Ishikawa (cell line): ENCODE measurements at regions not wholly inside any gene's neighbourhood (a gene's known extent, or its start where the extent isn't known, plus 50 kb on each side); places are given as distances from the start of the nearest gene placed in this dataset.

ENCODE experiments used
- CEBPB ChIP-seq: IDR thresholded peaks from 2 replicates; pipeline ENCODE4 v1.6.1; 2012
- CREB1 ChIP-seq: IDR thresholded peaks from 2 replicates; pipeline ENCODE4 v1.6.1; 2012; ENCODE audit warnings: low read depth
- EGR1 ChIP-seq: IDR thresholded peaks from 2 replicates; pipeline ENCODE4 v1.6.1; 2012
- EP300 ChIP-seq: IDR thresholded peaks from 2 replicates; pipeline ENCODE4 v1.6.1; 2012; ENCODE audit warnings: borderline replicate concordance
- FOXM1 ChIP-seq: IDR thresholded peaks from 2 replicates; pipeline ENCODE4 v1.6.1; 2012; ENCODE audit warnings: low read depth, borderline replicate concordance
- NFIC ChIP-seq: IDR thresholded peaks from 2 replicates; pipeline ENCODE4 v1.6.1; 2012
- RAD21 ChIP-seq: IDR thresholded peaks from 2 replicates; pipeline ENCODE4 v1.6.1; 2012; ENCODE audit warnings: low read depth
- TAF1 ChIP-seq: IDR thresholded peaks from 2 replicates; pipeline ENCODE4 v1.6.1; 2012; ENCODE audit warnings: low read depth, mild to moderate bottlenecking
- TCF12 ChIP-seq: IDR thresholded peaks from 2 replicates; pipeline ENCODE4 v1.6.1; 2012; ENCODE audit warnings: low read depth
- TEAD4 ChIP-seq: IDR thresholded peaks from 2 replicates; pipeline ENCODE4 v1.6.1; 2012
- YY1 ChIP-seq: IDR thresholded peaks from 2 replicates; pipeline ENCODE4 v1.6.1; 2012; ENCODE audit warnings: low read depth
- ZBTB7A ChIP-seq: IDR thresholded peaks from 2 replicates; pipeline ENCODE4 v1.6.1; 2012; ENCODE audit warnings: low read depth
- TF ChIP-seq, protein P1 (sequence below): IDR thresholded peaks from 2 replicates; pipeline ENCODE4 v1.6.1; 2012
- TF ChIP-seq, protein P2 (sequence below): IDR thresholded peaks from 2 replicates; pipeline ENCODE4 v1.6.1; 2012
- TF ChIP-seq, protein P3 (sequence below): IDR thresholded peaks from 2 replicates; pipeline ENCODE4 v1.6.1; 2012; ENCODE audit warnings: low read depth, mild to moderate bottlenecking

DNA sequence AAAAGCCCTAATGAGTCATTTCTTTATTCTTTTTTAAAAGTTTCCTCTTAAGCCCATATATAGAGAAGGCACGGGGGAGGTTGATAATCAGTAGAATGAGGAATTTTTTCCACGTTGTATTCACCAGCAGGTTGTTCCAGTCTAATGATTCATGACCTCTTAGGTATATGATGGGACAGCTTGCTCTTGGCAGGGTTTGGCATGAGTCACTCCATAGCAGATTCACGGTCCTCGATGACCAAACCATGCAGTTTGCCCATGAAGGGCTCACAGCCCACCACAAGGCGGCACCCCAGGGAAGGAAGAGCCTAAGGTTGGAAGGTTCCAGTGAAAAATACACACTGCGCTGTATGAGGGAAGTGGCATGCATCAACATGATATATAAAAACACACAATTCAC is 623.8 kb upstream of the DIPK2B start:
- TF ChIP-seq, protein P1, sequence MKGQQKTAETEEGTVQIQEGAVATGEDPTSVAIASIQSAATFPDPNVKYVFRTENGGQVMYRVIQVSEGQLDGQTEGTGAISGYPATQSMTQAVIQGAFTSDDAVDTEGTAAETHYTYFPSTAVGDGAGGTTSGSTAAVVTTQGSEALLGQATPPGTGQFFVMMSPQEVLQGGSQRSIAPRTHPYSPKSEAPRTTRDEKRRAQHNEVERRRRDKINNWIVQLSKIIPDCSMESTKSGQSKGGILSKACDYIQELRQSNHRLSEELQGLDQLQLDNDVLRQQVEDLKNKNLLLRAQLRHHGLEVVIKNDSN: no peak
- TF ChIP-seq ZBTB7A (no peak), EP300 (peak; percentile 76; the same call in 1 of the 2 replicates), EGR1 (no peak), FOXM1 (peak; percentile 73), TAF1 (no peak), RAD21 (peak; percentile 68), TEAD4 (peak; percentile 54), CREB1 (no peak), YY1 (0 out of 2 replicates have a peak, but pooled peaks have one; percentile 24), CEBPB (no peak), TCF12 (peak; percentile 63), NFIC (peak; percentile 78)
- TF ChIP-seq, protein P2, sequence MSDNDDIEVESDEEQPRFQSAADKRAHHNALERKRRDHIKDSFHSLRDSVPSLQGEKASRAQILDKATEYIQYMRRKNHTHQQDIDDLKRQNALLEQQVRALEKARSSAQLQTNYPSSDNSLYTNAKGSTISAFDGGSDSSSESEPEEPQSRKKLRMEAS: peak; percentile 64
- TF ChIP-seq, protein P3, sequence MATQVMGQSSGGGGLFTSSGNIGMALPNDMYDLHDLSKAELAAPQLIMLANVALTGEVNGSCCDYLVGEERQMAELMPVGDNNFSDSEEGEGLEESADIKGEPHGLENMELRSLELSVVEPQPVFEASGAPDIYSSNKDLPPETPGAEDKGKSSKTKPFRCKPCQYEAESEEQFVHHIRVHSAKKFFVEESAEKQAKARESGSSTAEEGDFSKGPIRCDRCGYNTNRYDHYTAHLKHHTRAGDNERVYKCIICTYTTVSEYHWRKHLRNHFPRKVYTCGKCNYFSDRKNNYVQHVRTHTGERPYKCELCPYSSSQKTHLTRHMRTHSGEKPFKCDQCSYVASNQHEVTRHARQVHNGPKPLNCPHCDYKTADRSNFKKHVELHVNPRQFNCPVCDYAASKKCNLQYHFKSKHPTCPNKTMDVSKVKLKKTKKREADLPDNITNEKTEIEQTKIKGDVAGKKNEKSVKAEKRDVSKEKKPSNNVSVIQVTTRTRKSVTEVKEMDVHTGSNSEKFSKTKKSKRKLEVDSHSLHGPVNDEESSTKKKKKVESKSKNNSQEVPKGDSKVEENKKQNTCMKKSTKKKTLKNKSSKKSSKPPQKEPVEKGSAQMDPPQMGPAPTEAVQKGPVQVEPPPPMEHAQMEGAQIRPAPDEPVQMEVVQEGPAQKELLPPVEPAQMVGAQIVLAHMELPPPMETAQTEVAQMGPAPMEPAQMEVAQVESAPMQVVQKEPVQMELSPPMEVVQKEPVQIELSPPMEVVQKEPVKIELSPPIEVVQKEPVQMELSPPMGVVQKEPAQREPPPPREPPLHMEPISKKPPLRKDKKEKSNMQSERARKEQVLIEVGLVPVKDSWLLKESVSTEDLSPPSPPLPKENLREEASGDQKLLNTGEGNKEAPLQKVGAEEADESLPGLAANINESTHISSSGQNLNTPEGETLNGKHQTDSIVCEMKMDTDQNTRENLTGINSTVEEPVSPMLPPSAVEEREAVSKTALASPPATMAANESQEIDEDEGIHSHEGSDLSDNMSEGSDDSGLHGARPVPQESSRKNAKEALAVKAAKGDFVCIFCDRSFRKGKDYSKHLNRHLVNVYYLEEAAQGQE: no peak

DNA sequence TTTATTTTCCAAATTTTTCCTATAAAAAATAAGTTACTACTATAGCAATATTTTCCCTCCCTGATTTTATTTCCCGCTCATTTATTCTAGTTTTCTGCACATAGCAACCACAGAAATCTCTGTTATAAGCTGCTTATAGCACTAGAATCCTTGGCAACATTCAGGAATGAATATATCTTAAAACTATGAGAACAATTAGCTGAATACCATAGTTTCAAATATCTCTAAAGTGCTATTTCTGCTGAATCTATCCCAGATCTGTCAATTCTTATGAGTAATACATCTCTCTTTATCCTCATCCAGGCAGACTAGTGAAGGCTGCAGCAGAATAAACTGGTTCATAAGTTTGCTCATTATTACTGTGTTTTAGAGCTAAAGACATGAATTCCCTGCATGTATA is 622.9 kb upstream of the DIPK2B start:
- no peak for TF ChIP-seq TCF12
- TF ChIP-seq EP300: no peak
- TF ChIP-seq FOXM1: no peak
- TF ChIP-seq, protein P3: no peak
- TF ChIP-seq NFIC: no peak
- TF ChIP-seq, protein P1: no peak
- TF ChIP-seq TEAD4: no peak
- no peak for TF ChIP-seq CEBPB

DNA sequence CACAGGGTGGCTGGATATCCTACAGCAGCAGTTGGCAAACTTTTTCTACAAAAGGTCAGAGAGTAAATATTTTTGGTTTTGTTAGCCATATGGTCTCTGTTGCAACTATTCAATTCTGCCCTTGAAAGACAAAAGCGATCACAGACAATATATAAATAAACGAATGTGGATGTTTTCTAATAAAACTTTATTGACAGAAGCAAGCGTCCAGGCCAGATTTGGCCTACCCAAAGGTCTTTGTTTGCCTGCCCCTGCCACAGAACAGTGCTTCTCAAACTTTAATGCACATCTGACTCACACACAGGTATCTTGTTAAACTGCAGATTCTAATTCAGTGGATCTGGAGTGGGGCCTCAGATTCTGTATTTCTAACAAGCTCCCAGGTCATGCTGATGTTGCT is 621.4 kb upstream of the DIPK2B start:
- TF ChIP-seq, protein P1: no peak
- TF ChIP-seq, protein P2: no peak
- TF ChIP-seq CEBPB (no peak), EGR1 (no peak), TCF12 (no peak), EP300 (no peak), TAF1 (no peak), FOXM1 (no peak), RAD21 (no peak), TEAD4 (no peak), YY1 (no peak), CREB1 (no peak), ZBTB7A (no peak), NFIC (no peak)
- TF ChIP-seq, protein P3: no peak

DNA sequence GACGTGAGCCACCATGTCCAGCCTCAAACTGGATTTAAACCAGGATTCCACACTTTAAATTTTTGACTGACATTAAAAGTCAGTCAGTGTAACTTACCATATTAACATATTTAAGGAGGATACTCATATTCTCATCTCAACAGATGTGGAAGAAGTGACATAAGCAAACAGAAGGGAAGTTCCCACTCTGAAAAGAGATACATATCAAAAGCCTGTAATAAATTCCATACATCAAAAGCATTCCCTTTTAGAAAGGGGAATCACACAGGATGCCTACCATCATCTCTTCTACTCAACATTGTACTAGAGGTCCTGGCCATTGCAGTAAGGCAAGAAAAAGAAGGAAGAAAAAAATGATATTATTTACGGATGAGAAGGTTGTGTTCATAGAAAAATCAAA is 618.2 kb upstream of the DIPK2B start:
- TF ChIP-seq EP300 (no peak), CEBPB (no peak), NFIC (no peak), ZBTB7A (no peak), RAD21 (no peak), EGR1 (no peak), YY1 (no peak), TEAD4 (no peak)
- TF ChIP-seq, protein P3: no peak
- TF ChIP-seq, protein P1: no peak
